ENCODE measurements at regions not wholly inside any gene's neighbourhood (a gene's known extent, or its start where the extent isn't known, plus 50 kb on each side); places are given as distances from the start of the nearest gene placed in this dataset.

DNA sequence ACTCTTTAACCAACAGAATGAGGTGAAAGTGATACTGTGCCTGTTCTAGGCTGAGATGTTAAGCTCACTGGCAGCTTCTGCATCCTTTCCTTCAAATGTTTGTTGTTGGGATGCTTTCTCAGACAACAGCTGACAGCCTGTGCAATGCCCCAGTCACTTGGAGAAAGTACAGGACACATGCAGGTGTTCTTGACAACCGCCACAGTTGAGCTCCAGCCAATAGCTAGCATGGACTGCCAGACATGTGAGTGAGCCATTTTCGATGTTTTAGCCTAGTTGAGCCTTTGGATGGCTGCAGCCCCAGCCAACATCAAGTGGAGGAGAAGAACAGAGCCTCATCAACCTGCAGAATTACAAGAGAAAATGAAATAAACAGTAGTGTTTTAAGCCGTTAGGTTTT, 94.1 kb upstream of the PPP3CA start:
- H3K9me2 ChIP-seq (replicated peaks; ENCODE audit: low read length) = no peaks in the 10 kb centered on the region
- ChIA-PET POLR2A (ENCODE audit: unreplicated experiment) (no interaction called here), CTCF (no interaction called here)
- H2AFZ ChIP-seq (ENCODE audit: low read length) = no peak overlapping the region
- no peaks in the 10 kb centered on the region for H3K9me3 ChIP-seq (ENCODE audit: low read length)
- H3K27ac ChIP-seq (ENCODE audit: low read length) = no peak overlapping the region
- no peak overlapping the region for H3K4me3 ChIP-seq (ENCODE audit: low read length)
- H3K36me3 ChIP-seq (ENCODE audit: low read depth, low read length) = no peaks in the 10 kb centered on the region
- ATAC-seq (no peak), DNase-seq (no peak)
- H3K79me2 ChIP-seq (ENCODE audit: low read length) = no peaks in the 10 kb centered on the region
- no TSS peak for BruUV-seq (replicated peaks)
- intact Hi-C loops (cut with micrococcal nuclease) = no loop called here
- H3K9ac ChIP-seq (ENCODE audit: low read length) = no peak overlapping the region
- H3F3A ChIP-seq (ENCODE audit: low read length, unreplicated experiment) = no peaks in the 10 kb centered on the region
- TF ChIP-seq, protein P1, sequence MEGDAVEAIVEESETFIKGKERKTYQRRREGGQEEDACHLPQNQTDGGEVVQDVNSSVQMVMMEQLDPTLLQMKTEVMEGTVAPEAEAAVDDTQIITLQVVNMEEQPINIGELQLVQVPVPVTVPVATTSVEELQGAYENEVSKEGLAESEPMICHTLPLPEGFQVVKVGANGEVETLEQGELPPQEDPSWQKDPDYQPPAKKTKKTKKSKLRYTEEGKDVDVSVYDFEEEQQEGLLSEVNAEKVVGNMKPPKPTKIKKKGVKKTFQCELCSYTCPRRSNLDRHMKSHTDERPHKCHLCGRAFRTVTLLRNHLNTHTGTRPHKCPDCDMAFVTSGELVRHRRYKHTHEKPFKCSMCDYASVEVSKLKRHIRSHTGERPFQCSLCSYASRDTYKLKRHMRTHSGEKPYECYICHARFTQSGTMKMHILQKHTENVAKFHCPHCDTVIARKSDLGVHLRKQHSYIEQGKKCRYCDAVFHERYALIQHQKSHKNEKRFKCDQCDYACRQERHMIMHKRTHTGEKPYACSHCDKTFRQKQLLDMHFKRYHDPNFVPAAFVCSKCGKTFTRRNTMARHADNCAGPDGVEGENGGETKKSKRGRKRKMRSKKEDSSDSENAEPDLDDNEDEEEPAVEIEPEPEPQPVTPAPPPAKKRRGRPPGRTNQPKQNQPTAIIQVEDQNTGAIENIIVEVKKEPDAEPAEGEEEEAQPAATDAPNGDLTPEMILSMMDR (conservative IDR thresholded peaks at IDR 0.05; ENCODE audit: low read depth, low read length) = no peak
- no peak overlapping the region for H3K4me2 ChIP-seq (ENCODE audit: low read length)
- no peaks in the 10 kb centered on the region for H3K4me1 ChIP-seq (ENCODE audit: insufficient read depth, low read length)
- H3K27me3 ChIP-seq (ENCODE audit: low read length) = no peaks in the 10 kb centered on the region
- no peaks in the 10 kb centered on the region for H4K20me1 ChIP-seq (ENCODE audit: low read length)

DNA sequence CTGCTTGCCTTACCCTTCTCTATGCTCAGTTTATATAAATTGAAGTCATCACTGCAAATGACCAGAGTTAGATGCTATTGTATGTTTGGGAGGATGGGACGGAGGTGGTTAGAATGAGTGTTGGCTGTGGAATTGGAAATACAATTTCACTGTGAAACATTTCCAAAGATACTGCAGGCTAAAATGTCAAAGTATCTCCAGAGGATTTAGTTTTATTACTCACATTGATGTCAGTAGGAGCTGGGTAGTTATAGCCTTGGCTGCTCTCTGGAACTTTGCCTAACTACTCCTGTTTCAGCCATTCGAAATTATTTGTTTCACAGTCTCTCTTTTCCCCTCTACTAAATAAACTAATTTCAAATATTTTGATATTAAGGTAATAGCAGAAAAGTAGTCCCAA, 92.6 kb upstream of the PPP3CA start:
- BruUV-seq (replicated peaks) = no TSS peak
- Histone ChIP-seq H3K79me2 (ENCODE audit: low read length) (no peaks in the 10 kb centered on the region), H3K4me1 (ENCODE audit: insufficient read depth, low read length) (no peaks in the 10 kb centered on the region), H3K27ac (ENCODE audit: low read length) (no peak overlapping the region), H4K20me1 (ENCODE audit: low read length) (no peaks in the 10 kb centered on the region), H3K36me3 (ENCODE audit: low read depth, low read length) (no peaks in the 10 kb centered on the region), H3K27me3 (ENCODE audit: low read length) (no peaks in the 10 kb centered on the region), H3K9ac (ENCODE audit: low read length) (no peak overlapping the region), H3K4me2 (ENCODE audit: low read length) (no peak overlapping the region), H3F3A (ENCODE audit: low read length, unreplicated experiment) (no peaks in the 10 kb centered on the region), H3K9me3 (ENCODE audit: low read length) (no peaks in the 10 kb centered on the region), H3K4me3 (ENCODE audit: low read length) (no peak overlapping the region), H2AFZ (ENCODE audit: low read length) (no peak overlapping the region), H3K9me2 (replicated peaks; ENCODE audit: low read length) (no peaks in the 10 kb centered on the region)
- TF ChIP-seq EZH2 (IDR thresholded peaks at IDR 0.05; ENCODE audit: low read length, unreplicated experiment) = no peak
- intact Hi-C loops (cut with micrococcal nuclease) = no loop called here
- no peak for DNase-seq
- ChIA-PET CTCF (no interaction called here), POLR2A (ENCODE audit: unreplicated experiment) (no interaction called here)
- no peak for ATAC-seq

DNA sequence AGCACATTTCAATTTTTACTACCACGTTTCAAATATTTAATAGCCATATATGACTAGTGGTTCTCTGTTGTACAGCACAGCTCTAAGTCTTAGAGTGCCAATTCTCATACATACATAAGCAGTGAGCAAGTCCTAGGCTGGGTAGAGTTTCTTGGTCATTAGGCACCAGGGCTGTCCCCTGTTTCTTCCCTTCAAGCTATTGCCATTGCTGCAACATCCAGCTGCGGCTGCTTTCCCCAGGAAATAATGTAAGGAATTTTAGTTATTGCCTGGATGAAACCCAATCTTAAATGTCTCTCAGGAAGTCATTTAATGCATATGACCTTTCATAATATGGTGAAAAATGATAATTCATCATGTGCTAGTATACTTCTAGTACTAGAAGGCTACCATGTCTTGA, 74.1 kb upstream of the PPP3CA start:
- ATAC-seq = no peak

More for the DNA sequence above, 74.1 kb upstream of the PPP3CA start:
- peaks cover 26% of the 10 kb centered on the region for H3K4me1 ChIP-seq (ENCODE audit: insufficient read depth, low read length)
- intact Hi-C loops (cut with micrococcal nuclease) = no loop called here
- no peaks in the 10 kb centered on the region for H4K20me1 ChIP-seq (ENCODE audit: low read length)
- H3K9ac ChIP-seq (ENCODE audit: low read length) = no peak overlapping the region
- H3K27ac ChIP-seq (ENCODE audit: low read length) = no peak overlapping the region
- no peaks in the 10 kb centered on the region for H3K9me2 ChIP-seq (replicated peaks; ENCODE audit: low read length)
- H3K79me2 ChIP-seq (ENCODE audit: low read length) = no peaks in the 10 kb centered on the region
- ChIA-PET CTCF (no interaction called here), POLR2A (ENCODE audit: unreplicated experiment) (no interaction called here)
- no peak for DNase-seq
- no peaks in the 10 kb centered on the region for H3K9me3 ChIP-seq (ENCODE audit: low read length)
- H3K4me3 ChIP-seq (ENCODE audit: low read length) = no peak overlapping the region
- no peaks in the 10 kb centered on the region for H3K27me3 ChIP-seq (ENCODE audit: low read length)
- no peak overlapping the region for H2AFZ ChIP-seq (ENCODE audit: low read length)
- TF ChIP-seq, protein P1 (conservative IDR thresholded peaks at IDR 0.05; ENCODE audit: low read depth, low read length) = no peak
- TF ChIP-seq EZH2phosphoT487 (IDR thresholded peaks at IDR 0.05; ENCODE audit: borderline replicate concordance, low read length) (no peak), EZH2 (IDR thresholded peaks at IDR 0.05; ENCODE audit: low read length, unreplicated experiment) (no peak)
- no peaks in the 10 kb centered on the region for H3F3A ChIP-seq (ENCODE audit: low read length, unreplicated experiment)
- BruUV-seq (replicated peaks) = no TSS peak
- H3K36me3 ChIP-seq (ENCODE audit: low read depth, low read length) = no peaks in the 10 kb centered on the region
- no peak overlapping the region for H3K4me2 ChIP-seq (ENCODE audit: low read length)

All from PC-3 (cell line).